HEK293T (cell line): ENCODE measurements at regions not wholly inside any gene's neighbourhood (a gene's known extent, or its start where the extent isn't known, plus 50 kb on each side); places are given as distances from the start of the nearest gene placed in this dataset.

Experiments used
- CTCF ChIA-PET: fragments of 350-600 bp; formaldehyde crosslinking; extraction: SDS; loops from one replicate; lab custom pipeline; 2021; ENCODE audit warnings: antibody characterized with exemption, inconsistent platforms; lab: Yijun Ruan, JAX
- POLR2A ChIA-PET: fragments of 350-600 bp; formaldehyde crosslinking; extraction: SDS; loops from one replicate; lab custom pipeline; 2020; ENCODE audit warnings: antibody characterized with exemption, inconsistent platforms; lab: Yijun Ruan, JAX
- DNase-seq: peaks from one replicate; pipeline ENCODE4 v3.0.0; 2012; ENCODE audit warnings: mixed read lengths; ENCODE audit errors: extremely low spot score
- ARNT ChIP-seq: fragments of 450-650 bp; IDR thresholded peaks from 2 replicates; pipeline ENCODE4 v1.6.1; 2017; ENCODE audit warnings: mild to moderate bottlenecking
- BHLHE40 ChIP-seq: fragments of 450-650 bp; IDR thresholded peaks from 2 replicates; pipeline ENCODE4 v1.6.1; 2016; ENCODE audit warnings: mild to moderate bottlenecking, moderate library complexity, borderline replicate concordance
- CTBP1 ChIP-seq: fragments of 450-650 bp; IDR thresholded peaks from 2 replicates; pipeline ENCODE4 v1.6.1; 2016; ENCODE audit warnings: borderline replicate concordance
- ELF4 ChIP-seq: fragments of 450-650 bp; IDR thresholded peaks from 2 replicates; pipeline ENCODE4 v1.6.1; 2017; ENCODE audit warnings: antibody characterized with exemption
- FOXA1 ChIP-seq: fragments of 450-650 bp; IDR thresholded peaks from 2 replicates; pipeline ENCODE4 v1.6.1; 2016; ENCODE audit warnings: mild to moderate bottlenecking
- FOXK2 ChIP-seq: fragments of 450-650 bp; IDR thresholded peaks from 2 replicates; pipeline ENCODE4 v1.6.1; 2016; ENCODE audit warnings: mild to moderate bottlenecking
- FOXM1 ChIP-seq: fragments of 450-650 bp; IDR thresholded peaks from 2 replicates; pipeline ENCODE4 v1.6.1; 2017; ENCODE audit warnings: mild to moderate bottlenecking, borderline replicate concordance
- HDGF ChIP-seq: fragments of 450-650 bp; IDR thresholded peaks from 2 replicates; pipeline ENCODE4 v1.6.1; 2017; ENCODE audit warnings: antibody characterized with exemption, borderline replicate concordance
- L3MBTL2 ChIP-seq: fragments of 450-650 bp; conservative IDR thresholded peaks from 2 replicates; pipeline ENCODE4 v1.6.1; 2016; ENCODE audit warnings: mild to moderate bottlenecking
- LEF1 ChIP-seq: fragments of 450-650 bp; IDR thresholded peaks from 2 replicates; pipeline ENCODE4 v1.6.1; 2017; ENCODE audit warnings: mild to moderate bottlenecking, borderline replicate concordance
- NFRKB ChIP-seq: fragments of 450-650 bp; IDR thresholded peaks from 2 replicates; pipeline ENCODE4 v1.6.1; 2016; ENCODE audit warnings: mild to moderate bottlenecking, moderate library complexity
- SP1 ChIP-seq: fragments of 450-650 bp; IDR thresholded peaks from 2 replicates; pipeline ENCODE4 v1.6.1; 2017
- SUZ12 ChIP-seq: fragments of 450-650 bp; IDR thresholded peaks from 2 replicates; pipeline ENCODE4 v1.6.1; 2016; ENCODE audit warnings: mild to moderate bottlenecking
- TARDBP ChIP-seq: fragments of 450-650 bp; IDR thresholded peaks from 2 replicates; pipeline ENCODE4 v1.6.1; 2016
- ZNF384 ChIP-seq: fragments of 450-650 bp; IDR thresholded peaks from 2 replicates; pipeline ENCODE4 v1.6.1; 2016
- TF ChIP-seq, protein P1 (sequence below): fragments of 450-650 bp; IDR thresholded peaks from 2 replicates; pipeline ENCODE4 v1.6.1; 2016

DNA sequence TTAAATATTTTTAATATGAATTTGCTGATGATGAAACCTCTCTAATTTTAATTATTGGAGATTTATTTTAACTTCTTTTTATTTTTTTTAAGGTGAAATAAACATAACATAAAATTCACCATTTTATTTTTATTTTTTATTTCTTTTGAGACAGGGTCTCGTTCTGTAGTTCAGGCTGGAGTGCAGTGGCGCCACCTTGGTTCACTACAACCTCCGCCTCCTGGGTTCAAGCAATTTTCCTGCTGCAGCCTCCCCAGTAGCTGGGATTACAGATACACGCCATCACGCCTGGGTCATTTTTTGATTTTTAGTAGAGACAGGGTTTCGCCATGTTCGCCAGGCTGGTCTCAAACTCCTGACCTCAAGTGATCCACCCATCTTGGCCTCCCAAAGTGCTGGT is 402.9 kb downstream of the PRR16 start:
- TF ChIP-seq L3MBTL2 (no peak), NFRKB (no peak), ARNT (no peak), FOXK2 (no peak), FOXA1 (no peak), ZNF384 (no peak), SUZ12 (no peak), SP1 (no peak), BHLHE40 (no peak), FOXM1 (no peak), TARDBP (no peak)
- TF ChIP-seq, protein P1, sequence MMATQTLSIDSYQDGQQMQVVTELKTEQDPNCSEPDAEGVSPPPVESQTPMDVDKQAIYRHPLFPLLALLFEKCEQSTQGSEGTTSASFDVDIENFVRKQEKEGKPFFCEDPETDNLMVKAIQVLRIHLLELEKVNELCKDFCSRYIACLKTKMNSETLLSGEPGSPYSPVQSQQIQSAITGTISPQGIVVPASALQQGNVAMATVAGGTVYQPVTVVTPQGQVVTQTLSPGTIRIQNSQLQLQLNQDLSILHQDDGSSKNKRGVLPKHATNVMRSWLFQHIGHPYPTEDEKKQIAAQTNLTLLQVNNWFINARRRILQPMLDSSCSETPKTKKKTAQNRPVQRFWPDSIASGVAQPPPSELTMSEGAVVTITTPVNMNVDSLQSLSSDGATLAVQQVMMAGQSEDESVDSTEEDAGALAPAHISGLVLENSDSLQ: no peak
- DNase-seq: no peak
- CTCF ChIA-PET: no interaction called here
- POLR2A ChIA-PET: no interaction called here

DNA sequence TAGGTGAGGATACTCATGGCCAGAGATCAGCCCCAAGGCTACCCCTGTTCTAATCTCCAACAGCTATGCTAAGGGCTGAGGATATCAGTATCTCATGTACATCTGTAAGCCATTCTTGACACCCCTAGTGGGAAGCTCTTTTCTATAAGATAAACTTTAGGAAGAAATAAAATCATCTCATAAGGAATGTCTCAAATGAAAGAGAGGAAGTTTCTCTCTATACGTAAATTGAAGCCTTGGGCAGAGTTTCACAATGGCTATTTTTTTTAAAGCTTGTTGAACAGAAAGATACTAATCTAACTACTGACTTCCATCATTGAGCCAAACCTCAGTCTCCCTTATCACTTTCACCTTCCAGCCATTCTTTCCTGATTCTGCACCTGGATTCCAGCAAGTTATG is 405.7 kb downstream of the PRR16 start:
- ChIA-PET CTCF (no interaction called here), POLR2A (no interaction called here)
- DNase-seq: no peak
- no peak for TF ChIP-seq CTBP1

DNA sequence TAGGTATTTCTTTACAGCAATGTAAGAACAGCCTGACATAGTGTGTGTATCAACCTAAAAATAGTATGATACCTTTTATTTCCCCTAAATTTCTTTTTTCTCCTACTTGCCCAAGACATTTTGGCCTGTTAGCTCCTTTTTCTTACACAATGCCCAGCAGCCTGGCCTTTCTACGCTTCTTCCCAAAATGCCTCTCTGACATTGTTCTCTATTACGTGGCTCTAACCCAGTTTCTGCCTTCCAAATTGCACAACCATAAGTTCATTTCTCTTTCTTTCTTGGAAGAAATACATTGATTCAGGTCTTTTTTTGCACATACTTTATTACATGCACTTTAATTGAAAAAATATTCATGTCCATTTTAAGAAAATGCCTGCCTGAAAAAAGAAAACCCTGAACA is 408.2 kb downstream of the PRR16 start:
- ChIA-PET CTCF (no interaction called here), POLR2A (no interaction called here)
- DNase-seq: no peak
- no peak for TF ChIP-seq SUZ12
- TF ChIP-seq NFRKB: no peak
- no peak for TF ChIP-seq LEF1
- TF ChIP-seq FOXM1: no peak
- no peak for TF ChIP-seq FOXK2
- no peak for TF ChIP-seq FOXA1
- TF ChIP-seq CTBP1: no peak
- TF ChIP-seq ARNT: no peak
- TF ChIP-seq ELF4: no peak
- TF ChIP-seq HDGF: no peak
- no peak for TF ChIP-seq BHLHE40
- TF ChIP-seq, protein P1: no peak
- no peak for TF ChIP-seq L3MBTL2
- no peak for TF ChIP-seq ZNF384
- TF ChIP-seq TARDBP: no peak
- no peak for TF ChIP-seq SP1

DNA sequence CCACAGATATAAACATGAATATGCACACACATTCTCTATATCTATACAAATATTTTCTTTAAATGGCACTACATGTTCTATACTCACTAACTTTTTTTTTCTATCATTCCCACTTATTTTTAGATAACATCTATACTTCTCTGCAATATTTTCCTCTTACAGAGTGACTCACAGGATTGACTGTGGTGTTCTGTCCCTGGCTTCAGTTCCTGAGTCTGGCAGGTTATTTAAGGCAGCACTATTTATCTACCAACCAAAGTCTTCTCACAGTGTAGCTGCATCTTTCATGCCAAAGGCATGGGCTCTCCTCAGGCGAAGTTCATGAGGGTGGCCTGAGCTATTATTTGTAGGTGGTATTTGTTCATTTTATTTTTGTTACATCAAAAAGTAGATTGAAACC is 409.0 kb downstream of the PRR16 start:
- ChIA-PET CTCF (no interaction called here), POLR2A (no interaction called here)
- TF ChIP-seq SP1 (no peak), HDGF (no peak), ELF4 (no peak), LEF1 (no peak), FOXA1 (no peak), BHLHE40 (no peak), TARDBP (no peak), FOXK2 (no peak), SUZ12 (no peak), ARNT (no peak), ZNF384 (no peak)
- TF ChIP-seq, protein P1: no peak
- DNase-seq: no peak

DNA sequence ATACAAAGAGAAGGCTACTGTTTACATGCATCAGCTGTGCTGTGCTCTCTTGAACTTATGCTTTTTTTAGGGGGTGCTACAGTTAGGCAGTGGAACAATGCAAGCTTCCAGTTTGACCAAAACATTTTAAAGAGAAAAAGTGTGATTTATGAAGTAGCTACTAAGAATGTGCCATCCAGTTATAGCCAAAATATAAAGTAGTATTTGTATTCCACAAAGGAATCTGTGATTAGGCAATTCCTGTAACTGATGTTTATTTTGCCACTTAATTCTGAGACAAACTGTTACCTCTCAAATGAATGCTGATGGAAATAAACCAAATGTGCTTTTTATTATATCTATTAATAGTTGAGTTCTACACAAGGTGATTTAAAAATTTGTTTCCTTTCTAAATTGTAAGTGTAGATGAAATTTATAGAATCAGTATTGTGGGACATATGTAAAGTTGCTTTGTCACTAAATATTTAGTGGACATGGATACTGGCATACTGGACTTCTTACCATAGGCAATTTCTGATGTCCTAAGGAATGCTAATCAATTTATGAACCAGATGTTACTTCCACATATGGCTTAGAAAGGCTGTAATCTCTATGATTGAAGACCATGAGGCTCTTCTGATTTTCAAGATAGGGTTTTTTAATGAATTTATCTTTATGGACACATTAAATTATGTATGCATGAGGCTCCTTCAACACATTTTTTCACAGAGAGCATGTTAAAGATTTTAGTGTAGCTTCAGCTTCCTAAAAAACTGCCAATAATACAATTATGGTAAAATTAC is 410.2 kb downstream of the PRR16 start:
- CTCF ChIA-PET: no interaction called here
- POLR2A ChIA-PET: no interaction called here
- TF ChIP-seq ARNT (no peak), FOXM1 (no peak), CTBP1 (no peak)
- TF ChIP-seq, protein P1: no peak
- no peak for DNase-seq

DNA sequence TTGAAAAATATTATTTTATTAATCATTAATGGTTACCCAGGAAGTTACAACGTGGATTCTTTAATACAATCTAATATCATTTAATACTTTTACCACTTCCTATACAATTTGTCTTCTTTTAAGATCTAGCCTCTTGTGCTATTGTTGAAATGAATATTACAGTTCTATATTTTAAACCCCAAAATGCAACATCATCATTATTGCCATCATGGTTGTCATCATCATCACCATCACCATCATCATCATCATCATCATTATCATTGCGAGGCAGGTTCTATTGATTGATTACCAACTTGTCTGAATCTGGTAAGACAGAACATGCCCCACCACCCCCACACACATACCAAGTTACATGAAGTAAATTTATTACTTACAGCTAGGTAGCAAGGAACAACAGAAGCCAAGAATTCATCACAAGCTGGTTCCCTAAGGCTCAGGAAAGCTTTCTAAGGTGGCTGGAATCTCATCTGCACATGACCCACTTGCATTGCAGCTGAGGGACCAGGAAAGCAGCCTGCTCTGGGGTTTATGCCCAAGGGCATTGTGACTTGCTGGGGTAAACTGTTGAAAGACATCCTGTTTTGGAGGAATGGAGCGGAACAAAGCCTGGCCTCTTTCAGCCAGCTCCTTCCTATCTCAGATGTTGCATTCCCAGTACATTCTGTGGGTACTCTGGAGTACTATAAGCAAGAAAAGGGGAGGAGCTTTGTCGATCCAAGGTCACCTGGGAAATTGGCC is 418.1 kb downstream of the PRR16 start:
- ChIA-PET CTCF (no interaction called here), POLR2A (no interaction called here)
- TF ChIP-seq, protein P1: no peak
- no peak for TF ChIP-seq FOXA1
- no peak for TF ChIP-seq CTBP1
- no peak for TF ChIP-seq ZNF384
- no peak for TF ChIP-seq BHLHE40
- TF ChIP-seq NFRKB: no peak
- TF ChIP-seq HDGF: no peak
- TF ChIP-seq SUZ12: no peak
- TF ChIP-seq FOXK2: no peak
- no peak for TF ChIP-seq LEF1
- TF ChIP-seq L3MBTL2: no peak
- TF ChIP-seq SP1: no peak
- DNase-seq: no peak
